ENCODE measurements at regions not wholly inside any gene's neighbourhood (a gene's known extent, or its start where the extent isn't known, plus 50 kb on each side); places are given as distances from the start of the nearest gene placed in this dataset.

- intact Hi-C loops (cut with DNase I, micrococcal nuclease), result no loop called here
- no peak for ATAC-seq (ENCODE audit: poor library complexity)
- H3K27ac Mint-ChIP-seq, result no peak overlapping the region
Observed at GRCh38 chrX:94645726-94646125, 971.7 kb downstream of the FAM133A start.

GRCh38 chrX:94655180-94655579 is 981.2 kb downstream of the FAM133A start:
- H3K4me3 Mint-ChIP-seq, result no peak overlapping the region
- no peaks in the 10 kb centered on the region for H3K27me3 Mint-ChIP-seq
- H3K4me3 ChIP-seq (ENCODE audit: low read length), result no peak overlapping the region
- no peaks in the 10 kb centered on the region for H3K4me1 ChIP-seq (ENCODE audit: insufficient read depth, low read length)
- peaks cover 3% of the 10 kb centered on the region for H3K9me3 Mint-ChIP-seq
- intact Hi-C loops (cut with DNase I, micrococcal nuclease), result no loop called here
- H3K9me3 ChIP-seq (ENCODE audit: control insufficient read depth in 1 of 2, insufficient read depth in 1 of 2, low read length in 2 of 2), result peaks cover 0 to 4% of the 10 kb centered on the region in 2 experiments
- DNase-seq (no peak), ATAC-seq (ENCODE audit: poor library complexity) (no peak)
- no peaks in the 10 kb centered on the region for H3K36me3 Mint-ChIP-seq (ENCODE audit: low read depth)
- H3K27ac ChIP-seq (ENCODE audit: low read depth in 1 of 2, low read length in 2 of 2), result no peak overlapping the region
- CTCF ChIA-PET, result no interaction called here
- TF ChIP-seq CTCF (IDR thresholded peaks at IDR 0.05), result no peak
- no peaks in the 10 kb centered on the region for H3K4me1 Mint-ChIP-seq (ENCODE audit: low read depth)
- H3K27me3 ChIP-seq (ENCODE audit: control insufficient read depth in 1 of 2, insufficient read depth in 2 of 2, low read length in 2 of 2), result no peaks in the 10 kb centered on the region
- no peak overlapping the region for H3K27ac Mint-ChIP-seq
- POLR2A ChIA-PET, result no interaction called here
- no peaks in the 10 kb centered on the region for H3K36me3 ChIP-seq (ENCODE audit: insufficient read depth, low read length)

More at GRCh38 chrX:94645726-94646125, 971.7 kb downstream of the FAM133A start:
- ChIA-PET POLR2A (no interaction called here), CTCF (no interaction called here)
- Histone ChIP-seq H3K4me3 (ENCODE audit: low read length) (no peak overlapping the region), H3K27me3 (ENCODE audit: control insufficient read depth in 1 of 2, insufficient read depth in 2 of 2, low read length in 2 of 2) (no peaks in the 10 kb centered on the region), H3K9me3 (ENCODE audit: control insufficient read depth in 1 of 2, insufficient read depth in 1 of 2, low read length in 2 of 2) (no peaks in the 10 kb centered on the region), H3K36me3 (ENCODE audit: insufficient read depth, low read length) (no peaks in the 10 kb centered on the region), H3K27ac (ENCODE audit: low read depth in 1 of 2, low read length in 2 of 2) (no peak overlapping the region), H3K4me1 (ENCODE audit: insufficient read depth, low read length) (no peaks in the 10 kb centered on the region)
- Mint-ChIP-seq H3K27me3 (no peaks in the 10 kb centered on the region), H3K36me3 (ENCODE audit: low read depth) (no peaks in the 10 kb centered on the region), H3K9me3 (no peaks in the 10 kb centered on the region), H3K4me3 (no peak overlapping the region), H3K4me1 (ENCODE audit: low read depth) (no peaks in the 10 kb centered on the region)
- no peak for TF ChIP-seq CTCF (IDR thresholded peaks at IDR 0.05)
- no peak for DNase-seq

GRCh38 chrX:94662689-94663088 is 988.7 kb downstream of the FAM133A start:
- no peak overlapping the region for H3K27ac ChIP-seq (ENCODE audit: low read depth in 1 of 2, low read length in 2 of 2)
- no peaks in the 10 kb centered on the region for H3K36me3 ChIP-seq (ENCODE audit: insufficient read depth, low read length)
- Mint-ChIP-seq H3K4me3 (no peak overlapping the region), H3K36me3 (ENCODE audit: low read depth) (no peaks in the 10 kb centered on the region), H3K9me3 (peaks cover 3% of the 10 kb centered on the region), H3K27me3 (no peaks in the 10 kb centered on the region), H3K27ac (no peak overlapping the region), H3K4me1 (ENCODE audit: low read depth) (no peaks in the 10 kb centered on the region)
- H3K4me1 ChIP-seq (ENCODE audit: insufficient read depth, low read length), result no peaks in the 10 kb centered on the region
- CTCF ChIA-PET, result no interaction called here
- TF ChIP-seq CTCF (IDR thresholded peaks at IDR 0.05), result no peak
- ATAC-seq (ENCODE audit: poor library complexity) (no peak), DNase-seq (no peak)
- H3K9me3 ChIP-seq (ENCODE audit: control insufficient read depth in 1 of 2, insufficient read depth in 1 of 2, low read length in 2 of 2), result peaks cover 0 to 4% of the 10 kb centered on the region in 2 experiments
- no peak overlapping the region for H3K4me3 ChIP-seq (ENCODE audit: low read length)
- intact Hi-C loops (cut with DNase I, micrococcal nuclease), result no loop called here
- no peaks in the 10 kb centered on the region for H3K27me3 ChIP-seq (ENCODE audit: control insufficient read depth in 1 of 2, insufficient read depth in 2 of 2, low read length in 2 of 2)
- POLR2A ChIA-PET, result no interaction called here
